Tongue (tissue), 1 donor: ENCODE measurements at regions not wholly inside any gene's neighbourhood (a gene's known extent, or its start where the extent isn't known, plus 50 kb on each side); places are given as distances from the start of the nearest gene placed in this dataset.
"Not testable (repeated sequence)": the region's sequence is repeated elsewhere in the genome, so short reads cannot be mapped to it uniquely, and the experiment has no call there.

ENCODE experiments used
- DNase-seq: peaks from one replicate; pipeline ENCODE4 v3.0.0-alpha.2; 2015

DNA sequence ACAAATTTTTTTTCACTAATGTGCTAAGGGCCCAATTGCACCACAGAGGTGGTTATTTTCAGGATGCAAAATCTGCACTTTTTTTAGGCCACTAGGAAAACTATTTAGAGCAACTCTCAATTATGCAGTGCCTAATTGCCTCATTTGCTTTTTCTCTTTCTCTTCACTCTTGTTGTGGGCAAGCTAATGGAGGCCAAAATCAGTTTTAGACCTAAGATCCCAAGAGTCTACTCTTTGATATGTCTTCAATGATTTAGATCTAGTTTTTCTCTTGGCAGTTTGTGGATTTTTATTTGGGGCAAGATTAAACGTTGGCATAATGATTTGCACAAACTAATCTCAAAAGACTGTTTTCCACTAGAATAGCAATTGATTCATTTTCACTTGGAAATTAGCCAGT is 1996.9 kb downstream of the LRRC4C start:
- DNase-seq, result no peak

DNA sequence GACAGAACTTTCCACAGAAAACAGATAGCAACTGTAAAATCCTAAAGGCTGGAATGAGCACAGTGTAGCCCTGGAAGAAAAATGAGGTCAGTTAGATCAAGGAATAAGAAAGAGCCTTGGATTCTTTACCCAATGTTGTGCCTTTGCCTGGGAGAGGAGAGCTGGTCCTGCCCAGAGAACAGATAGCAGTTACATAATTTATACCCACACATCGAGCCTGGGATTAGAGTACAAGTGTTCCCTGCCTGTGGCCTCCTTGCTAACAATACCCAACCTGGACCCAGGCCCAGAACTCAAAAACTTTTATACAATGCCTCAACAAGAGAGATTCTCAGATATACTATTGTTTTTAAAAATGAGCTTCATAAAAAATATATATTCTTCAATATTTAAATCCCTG is 1998.4 kb downstream of the LRRC4C start:
- DNase-seq, result no peak

DNA sequence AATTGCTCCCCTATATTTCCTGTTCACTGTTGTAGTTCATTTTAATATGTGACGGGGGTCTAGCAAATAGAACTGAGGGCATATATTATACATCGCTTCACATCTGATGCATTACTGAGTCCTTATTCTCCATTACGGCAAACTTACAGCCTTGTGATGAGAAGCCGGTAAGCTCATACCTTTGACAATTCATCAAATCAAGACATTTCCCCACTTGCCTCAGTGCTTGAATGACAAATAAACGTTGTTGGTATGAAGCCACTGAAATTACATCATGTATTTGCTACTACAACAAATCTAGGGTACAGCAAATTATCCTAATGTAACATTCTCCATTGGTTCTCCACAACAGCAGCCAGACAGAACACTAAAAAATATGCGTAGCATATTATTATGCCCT is 1999.8 kb downstream of the LRRC4C start:
- no peak for DNase-seq

DNA sequence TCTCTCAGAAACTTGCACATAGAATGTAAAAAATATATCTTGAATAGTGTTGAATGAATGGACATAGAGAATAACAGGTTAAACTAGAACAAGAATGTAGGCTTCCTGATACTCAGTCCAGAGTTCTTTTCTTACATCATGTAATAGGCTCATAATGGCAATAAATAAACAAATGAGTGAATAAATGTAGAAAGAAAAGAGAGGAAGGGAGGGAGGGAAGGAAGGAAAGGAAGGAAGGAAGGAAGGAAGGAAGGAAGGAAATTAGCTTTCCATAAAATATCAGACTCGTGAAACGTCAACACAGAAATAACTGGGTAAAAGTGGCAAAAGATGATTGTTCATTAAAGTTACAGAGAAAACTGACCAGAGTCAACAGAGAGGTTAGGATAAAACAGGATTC is 2001.0 kb downstream of the LRRC4C start:
- no peak for DNase-seq

DNA sequence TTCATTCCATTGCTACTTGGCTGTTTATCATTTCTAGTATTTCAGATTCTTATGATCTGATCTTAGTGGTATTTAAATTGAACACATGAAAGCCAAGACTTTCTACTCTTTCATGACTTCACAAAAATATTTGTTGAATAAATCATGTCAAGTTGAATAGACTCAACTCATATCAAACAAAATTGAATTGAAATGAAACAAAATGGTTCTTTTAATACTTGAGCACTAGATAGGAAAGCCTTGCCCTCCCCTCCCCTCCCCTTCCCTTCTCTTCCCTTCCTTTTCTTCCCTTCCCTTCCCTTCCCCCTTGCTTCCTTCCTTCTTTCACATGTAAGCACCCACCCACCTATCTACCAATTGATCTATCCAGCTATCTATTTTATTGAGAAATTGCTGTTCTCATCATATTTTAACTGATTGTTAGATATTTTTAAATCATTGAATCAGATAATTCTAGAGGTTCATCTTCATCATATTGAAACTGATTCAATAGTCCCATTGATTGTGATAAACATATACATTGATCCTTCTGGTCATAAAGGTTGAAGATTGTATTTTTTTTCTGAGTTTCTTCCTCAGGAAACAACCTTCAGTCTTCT is 2015.9 kb downstream of the LRRC4C start:
- no peak for DNase-seq

DNA sequence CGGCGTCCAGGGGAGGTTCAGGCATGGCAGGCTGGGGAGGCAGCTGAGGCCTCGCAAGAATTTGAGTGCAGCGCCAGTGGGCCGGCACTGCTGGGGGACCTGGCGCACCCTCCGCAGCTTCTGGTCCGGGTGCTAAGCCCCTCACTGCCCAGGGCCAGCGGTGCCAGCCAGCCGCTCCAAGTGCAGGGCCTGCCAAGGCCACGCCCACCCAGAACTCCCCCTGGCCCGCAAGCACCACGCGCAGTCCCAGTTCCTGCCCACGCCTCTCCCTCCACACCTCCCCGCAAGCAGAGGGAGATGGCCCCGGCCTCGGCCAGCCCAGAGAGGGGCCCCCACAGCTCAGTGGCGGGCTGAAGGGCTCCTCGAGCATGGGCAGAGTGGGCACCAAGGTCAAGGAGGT is 2017.3 kb downstream of the LRRC4C start:
- DNase-seq, result no peak

DNA sequence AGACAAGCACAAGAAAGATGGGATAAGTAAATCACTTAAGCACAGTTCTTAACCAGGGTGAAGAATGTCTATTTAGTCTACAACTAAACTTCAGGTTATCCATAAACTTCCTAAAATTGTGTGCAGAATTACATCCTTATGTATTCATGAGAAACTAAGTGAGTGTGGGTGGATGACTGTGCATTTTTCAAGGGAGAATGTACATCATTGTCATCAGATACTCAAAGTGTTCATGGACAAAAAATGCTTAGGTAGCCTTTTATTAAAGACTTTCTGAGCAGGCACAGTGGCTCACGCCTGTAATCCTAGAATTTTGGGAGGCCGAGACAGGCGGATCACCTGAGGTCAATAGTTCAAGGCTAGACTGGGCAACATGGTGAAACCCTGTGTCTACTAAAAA is 2023.8 kb downstream of the LRRC4C start:
- DNase-seq, result no peak

DNA sequence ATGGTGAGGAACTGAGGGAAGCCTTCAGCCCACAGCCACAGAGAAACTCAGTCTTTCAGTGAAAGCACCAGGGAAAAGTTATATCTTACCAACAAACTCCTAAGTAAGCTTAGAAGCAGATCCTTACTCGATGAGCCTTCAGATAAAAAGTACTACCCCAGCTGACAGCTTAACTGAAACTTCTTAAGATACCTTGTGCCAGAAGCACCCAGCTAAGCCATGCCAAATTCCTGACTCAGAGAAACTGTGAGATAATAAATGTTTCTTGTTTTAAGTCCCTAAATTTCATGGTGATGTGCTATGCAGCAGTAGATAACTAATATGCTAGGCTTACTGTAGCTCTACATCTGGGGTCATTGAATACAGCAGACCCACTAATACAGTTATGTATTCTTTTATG is 2025.0 kb downstream of the LRRC4C start:
- DNase-seq, result no peak

DNA sequence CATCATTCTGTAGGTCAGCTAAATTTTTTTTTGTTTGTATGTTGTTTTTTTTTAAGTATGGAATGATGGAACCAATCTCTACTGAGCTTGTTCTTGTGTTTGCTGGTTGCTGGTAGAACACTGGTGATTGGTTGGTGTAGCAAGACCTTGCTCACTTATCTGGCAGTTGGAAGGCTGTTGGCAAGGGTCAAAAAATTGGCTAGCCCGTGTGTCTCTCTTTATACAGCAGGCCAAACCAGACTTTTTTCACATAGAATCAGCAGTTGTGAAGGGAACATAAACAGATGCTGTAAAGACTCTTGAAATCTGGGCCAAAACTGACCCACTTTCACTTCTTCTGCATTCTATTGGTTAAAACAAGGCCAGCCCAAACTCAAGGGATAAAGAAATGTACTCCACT is 2026.5 kb downstream of the LRRC4C start:
- no peak for DNase-seq

DNA sequence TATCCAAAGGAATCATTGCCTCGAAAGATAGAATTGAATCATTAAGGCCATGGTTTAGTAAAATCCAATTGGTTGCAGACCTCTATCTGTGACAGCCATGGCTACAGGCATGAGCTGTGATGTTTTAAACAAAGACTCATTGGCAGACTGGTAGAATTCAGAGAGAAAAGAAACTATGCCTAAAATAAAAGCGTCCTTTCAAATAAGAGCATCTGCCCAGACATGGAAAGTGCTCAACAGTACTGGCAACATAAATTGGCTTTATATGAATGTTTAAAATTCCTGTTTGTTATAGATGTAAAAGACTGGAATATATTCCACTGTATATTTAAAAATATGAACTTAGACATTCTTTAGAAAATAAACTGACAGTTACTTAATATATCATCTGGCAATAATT is 2034.2 kb downstream of the LRRC4C start:
- no peak for DNase-seq

DNA sequence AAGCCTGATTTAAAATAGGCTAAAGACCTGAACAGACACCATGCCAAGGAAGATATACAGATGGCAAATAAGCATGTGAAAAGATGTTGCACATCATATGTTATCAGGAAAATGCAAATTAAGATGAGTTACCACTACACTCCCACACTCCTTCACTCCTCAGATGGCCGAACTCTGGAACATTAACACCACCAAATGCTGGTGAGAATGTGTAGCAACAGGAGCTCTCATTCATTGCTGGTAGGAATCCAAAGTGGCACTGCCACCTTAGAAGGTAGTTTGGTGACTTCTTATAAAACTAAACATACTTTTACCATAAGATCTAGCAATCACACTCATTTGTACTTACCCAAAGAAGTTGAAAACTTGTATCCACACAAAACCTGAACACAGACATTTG is 2047.3 kb downstream of the LRRC4C start:
- DNase-seq, result no peak

DNA sequence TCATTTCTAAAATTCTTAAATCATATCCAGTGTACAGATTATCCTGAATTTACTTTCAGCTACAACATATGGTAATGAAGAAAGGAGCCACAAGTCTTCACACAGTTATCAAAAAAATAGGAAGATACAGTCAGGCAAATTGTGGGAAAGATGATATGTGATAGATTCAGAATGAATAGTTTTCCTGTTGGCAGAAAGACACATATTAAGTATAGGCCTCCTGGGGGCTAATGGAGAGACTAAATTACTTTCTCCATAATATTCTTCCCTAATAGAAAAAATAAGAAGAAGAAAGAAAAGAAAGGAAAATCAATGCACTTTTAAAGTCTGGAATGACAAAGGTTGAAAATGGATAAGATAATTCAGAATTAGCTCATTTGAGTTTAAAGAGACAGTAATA is 2073.5 kb downstream of the LRRC4C start:
- DNase-seq, result no peak

DNA sequence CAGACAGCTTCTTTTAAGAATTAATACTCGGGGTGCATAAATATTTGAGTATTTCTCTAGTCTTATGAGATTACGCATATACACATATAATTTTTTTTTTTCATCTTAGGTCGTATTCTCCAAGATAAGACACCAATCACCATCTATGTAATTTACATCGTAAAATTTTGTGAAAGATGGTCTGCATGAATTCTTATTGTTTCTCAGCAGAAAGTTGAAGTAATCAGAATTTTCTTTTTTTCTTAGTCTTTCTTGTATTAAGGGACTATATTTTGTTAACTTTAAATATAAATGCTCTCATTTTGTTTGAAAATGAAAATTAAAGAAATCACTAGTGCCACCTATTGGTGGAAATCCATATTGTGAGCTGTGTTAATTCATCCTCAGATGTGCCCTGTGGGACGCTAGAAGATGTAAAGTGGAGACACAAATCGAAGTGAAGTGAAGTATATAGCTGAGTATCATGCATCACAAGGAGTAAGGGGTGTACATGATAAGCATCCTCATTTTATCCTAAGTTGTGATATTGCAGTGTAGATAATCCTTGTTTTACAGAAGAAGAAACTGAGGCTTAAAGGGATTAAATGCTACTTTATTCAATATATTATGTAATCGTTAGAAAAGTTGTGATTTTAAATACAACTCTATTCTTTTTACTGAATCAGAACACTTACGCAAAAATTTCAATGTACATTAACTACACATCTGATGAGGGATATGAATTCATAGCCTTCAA is 2084.3 kb downstream of the LRRC4C start:
- peak; percentile 53 for DNase-seq

DNA sequence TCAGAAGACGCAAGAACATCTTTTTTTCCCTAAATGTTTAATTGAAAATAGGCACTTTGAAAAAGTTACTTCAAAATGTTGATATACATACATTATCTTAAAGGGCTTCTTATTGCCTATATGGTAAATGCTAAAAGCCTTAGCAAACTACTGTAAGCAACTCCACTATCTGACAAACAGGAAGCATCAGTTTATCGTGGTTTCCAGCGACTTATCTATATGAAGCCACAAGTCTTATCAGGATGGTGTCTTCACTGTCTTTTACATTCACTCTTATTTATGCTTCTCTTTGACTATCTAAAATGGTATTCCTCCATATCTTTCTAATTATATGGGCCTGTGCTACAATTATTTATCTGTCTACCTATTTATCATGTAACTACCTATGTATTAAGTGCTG is 2091.9 kb downstream of the LRRC4C start:
- DNase-seq, result no peak

DNA sequence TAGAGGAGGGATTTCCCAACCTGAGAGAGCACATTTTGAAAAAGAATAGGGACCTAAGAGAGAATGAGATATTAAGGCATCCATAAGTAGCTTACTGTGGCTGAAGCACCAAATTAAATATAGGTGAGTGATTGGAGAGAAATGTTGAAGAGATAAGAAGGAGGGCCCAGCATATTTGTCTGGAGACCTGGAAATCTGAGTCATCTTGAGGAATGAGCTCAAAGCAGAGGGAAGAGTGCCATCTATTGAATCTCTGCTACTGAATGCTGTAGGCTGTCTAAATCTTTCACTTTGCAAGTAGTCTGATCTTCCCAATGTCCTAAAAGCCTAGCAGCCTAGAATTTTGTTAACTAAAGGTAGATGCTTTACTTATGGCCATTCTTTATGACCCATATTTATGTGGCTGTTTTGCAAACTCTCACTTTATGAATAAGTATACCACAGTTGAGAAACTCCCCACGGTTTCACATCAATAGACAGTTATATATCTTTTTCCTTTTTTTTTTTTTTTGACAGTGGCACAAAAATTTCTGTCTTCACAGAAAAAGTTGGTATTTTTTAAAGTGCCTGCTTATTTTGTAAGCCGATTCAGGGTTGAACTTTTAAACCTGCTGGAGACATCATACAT is 2093.5 kb downstream of the LRRC4C start:
- DNase-seq, result peak; percentile 20

DNA sequence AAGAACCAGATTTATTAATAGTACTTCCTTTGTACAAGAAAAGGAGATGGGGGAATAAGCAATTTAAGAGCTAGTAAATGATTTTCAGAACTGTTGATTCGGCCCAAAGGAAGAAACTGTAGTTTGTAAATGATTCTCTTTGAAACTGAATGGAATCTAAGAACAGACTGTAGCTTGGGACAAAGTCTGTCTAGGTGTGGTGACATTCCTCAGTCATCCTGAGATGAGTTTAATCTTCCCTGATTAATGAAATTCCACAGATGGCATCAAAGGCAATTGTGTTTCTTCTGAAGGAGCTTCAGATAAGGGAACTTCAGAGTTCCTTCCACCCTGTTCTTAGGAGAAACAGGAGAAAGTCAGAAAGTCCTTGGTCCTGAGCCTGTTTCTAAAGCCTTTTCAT is 2095.9 kb downstream of the LRRC4C start:
- no peak for DNase-seq

DNA sequence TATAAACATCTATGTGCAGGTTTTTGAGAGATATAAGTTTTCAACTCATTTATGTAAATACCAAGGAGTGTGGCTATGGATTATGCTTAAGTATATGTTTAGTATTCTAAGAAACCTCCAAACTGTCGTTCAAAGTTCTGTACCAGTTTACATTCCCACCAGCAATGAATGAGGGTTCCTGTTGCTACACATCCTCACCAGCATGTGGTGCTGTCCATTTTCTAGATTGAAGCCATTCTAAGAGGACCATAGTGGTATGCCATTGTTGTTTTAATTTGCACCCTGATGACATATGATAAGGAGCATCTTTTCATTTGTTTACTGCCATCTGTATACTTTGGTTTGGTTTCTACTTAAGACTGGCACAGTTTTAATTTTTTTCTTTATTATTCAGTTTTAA is 2097.9 kb downstream of the LRRC4C start:
- DNase-seq, result no peak

DNA sequence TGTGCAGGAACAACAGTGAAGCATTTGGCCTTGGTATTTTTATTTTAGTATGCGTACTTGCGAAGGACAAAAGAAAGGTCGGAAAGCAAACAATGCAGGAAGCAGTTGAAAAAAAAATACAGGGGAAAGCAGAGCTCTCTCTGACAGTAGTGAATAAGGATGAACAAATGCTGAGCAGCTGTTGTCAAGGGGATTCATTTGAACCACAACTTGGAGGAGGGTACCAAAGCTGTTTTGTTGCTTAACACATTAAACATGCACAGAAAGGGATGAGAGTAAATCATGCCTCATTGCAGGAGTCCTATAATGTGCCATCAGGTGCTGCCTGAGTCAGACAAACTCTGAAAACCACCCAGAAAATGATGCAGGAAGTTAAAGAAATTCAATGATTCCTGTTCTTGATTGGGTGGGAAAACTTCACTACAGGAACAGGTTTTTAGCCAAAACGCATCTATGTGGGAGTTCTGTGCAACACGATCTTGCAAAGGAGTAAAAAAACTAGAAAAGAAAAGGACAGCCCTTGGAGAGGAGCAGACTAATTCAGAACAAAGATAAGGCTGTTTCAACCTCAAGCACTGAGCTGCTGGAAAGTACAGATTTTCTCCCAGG is 2113.5 kb downstream of the LRRC4C start:
- DNase-seq, result peak; percentile 8

DNA sequence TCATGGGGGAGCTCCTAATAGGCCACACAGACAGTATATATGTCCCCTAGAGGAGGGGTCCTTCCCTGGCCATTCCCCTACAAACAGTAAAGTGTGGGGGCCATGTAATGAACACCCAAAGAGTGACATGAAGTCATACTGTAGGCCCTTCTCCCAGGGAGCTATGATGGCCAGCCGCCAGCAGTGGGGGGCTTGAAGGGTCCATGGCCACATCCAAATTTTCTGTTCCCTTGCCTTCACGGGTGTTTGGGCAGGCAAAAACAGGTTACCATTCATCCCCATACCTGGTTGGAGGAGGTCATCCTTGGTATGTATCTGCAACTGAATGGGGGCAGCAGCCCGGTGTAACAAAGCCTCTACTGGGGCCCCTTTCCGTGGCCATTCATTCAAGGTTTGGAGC is 2118.0 kb downstream of the LRRC4C start:
- no peak for DNase-seq

DNA sequence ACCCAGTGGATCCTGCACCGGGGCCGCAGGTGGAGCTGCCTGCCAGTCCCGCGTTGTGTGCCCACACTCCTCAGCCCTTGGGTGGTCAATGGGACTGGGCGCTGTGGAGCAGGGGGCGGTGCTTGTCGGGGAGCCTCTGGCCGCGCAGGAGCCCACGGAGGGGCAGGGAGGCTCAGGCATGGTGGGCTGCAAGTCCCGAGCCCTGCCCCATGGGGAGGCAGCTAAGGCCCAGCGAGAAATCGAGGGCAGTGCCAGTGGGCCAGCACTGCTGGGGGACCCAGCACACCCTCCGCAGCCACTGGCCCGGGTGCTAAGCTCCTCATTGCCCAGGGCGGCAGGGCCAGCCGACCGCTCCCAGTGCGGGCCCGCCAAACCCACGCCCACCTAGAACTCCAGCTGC is 2126.4 kb downstream of the LRRC4C start:
- not testable (repeated sequence) for DNase-seq

DNA sequence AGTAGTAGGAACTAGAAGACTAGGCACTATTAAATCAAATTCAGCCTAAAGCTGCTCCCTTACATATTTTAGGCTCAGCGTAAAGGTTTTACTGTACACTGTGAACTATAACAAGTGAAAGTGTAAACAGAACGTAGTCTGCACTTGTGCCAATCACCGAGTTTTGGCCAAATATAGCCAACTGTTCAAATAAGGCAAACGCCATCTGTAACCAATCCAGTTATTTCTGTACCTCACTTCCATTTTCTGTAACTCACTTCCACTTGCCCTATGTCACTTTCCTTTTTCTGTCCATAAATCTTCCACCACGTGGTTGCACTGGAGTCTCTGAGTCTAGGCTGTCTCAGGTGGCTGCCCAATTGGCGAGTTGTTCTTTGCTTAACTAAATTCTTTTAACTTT is 2132.2 kb downstream of the LRRC4C start:
- DNase-seq, result no peak

DNA sequence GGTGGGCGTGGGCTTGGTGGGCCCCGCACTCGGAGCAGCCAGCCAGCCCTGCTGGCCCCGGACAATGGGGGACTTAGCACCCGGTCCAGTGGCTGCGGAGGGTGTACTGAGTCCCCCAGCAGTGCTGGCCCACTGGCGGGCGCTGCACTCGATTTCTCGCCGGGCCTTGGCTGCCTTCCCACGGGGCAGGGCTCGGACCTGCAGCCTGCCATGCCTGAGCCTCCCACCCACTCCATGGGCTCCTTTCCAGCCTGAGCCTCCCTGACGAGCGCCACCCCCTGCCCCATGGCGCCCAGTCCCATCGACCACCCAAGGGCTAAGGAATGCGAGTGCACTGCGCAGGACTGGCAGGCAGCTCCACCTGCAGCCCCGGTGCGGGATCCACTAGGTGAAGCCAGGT is 2147.6 kb downstream of the LRRC4C start:
- not testable (repeated sequence) for DNase-seq

DNA sequence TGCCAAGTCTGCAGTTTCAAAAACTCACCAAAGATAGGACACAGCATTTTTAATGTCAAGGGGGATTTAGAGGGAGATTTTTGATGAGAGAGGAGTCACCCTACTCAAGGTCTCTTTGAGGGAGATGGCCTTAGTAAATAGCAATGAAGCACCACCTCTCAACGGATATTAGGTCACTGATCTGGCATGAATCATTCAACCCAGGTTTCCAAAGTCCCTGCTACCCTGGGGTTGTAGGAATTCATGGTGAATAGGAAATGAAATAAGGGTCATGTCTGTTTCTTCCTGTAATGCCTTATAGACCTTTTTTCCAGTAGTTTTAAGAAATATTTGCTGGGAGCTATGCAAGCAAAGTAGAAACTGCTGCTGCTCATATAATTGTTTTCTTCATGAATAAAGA is 2154.9 kb downstream of the LRRC4C start:
- no peak for DNase-seq

DNA sequence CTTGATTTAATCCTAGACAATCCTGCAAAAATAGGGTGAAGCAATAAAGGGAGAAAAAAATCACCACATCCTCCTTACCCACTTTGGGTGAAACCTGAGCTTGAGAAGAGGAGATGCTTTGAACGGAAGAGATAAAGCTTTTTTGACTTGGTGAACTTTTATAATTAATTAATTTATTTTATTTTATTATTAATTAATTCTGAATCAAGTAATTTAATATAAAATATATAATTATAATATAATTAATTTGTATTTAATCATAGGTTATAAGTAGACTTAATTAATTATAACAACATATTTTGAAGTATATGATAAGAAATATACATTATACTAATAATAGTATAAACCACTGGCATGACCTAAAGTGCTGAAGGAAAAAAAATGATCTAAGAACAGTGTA is 2164.8 kb downstream of the LRRC4C start:
- no peak for DNase-seq
